ENCODE measurements at regions not wholly inside any gene's neighbourhood (a gene's known extent, or its start where the extent isn't known, plus 50 kb on each side); places are given as distances from the start of the nearest gene placed in this dataset.

DNA sequence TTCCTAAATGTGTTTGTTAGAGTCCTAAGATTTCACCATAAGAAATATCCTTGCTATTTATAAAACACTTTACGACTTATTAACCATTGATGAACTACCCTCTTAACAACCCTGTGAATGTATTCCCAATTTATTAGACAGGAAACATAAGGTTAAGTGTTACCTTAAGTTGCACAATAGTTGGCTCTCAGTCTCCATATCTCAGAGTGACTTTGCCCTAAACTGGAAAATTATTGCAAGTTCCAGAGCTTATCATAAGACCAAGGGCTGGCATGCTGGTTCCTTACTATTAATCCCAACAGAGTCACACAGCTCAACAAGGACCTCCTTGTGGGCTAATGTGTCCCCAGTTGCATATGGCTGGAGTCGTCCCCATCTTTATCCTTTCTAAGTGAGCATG is 165.8 kb downstream of the INSIG2 start:
- 78 to 91% methylated on average over 2 of the region's 2 CpGs for whole genome bisulfite sequencing, 2 donors

DNA sequence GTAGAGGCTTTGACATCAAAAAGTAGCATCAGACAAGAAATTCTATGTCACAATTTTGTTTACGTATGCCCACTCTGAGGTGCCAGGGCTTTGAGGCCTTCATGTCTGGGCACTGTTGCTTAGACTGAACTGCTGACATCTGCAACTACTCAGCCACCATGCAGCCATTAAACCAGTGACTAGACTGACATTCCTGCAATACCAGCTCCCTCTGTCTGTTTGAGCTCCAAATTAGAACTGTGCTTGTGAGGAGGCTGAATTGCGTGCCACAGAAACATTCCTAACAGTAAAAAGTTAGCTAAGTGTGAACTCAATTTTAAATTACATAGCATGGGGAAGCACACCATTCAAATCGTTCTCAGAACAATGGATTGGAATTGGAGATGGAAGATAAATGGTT is 163.2 kb downstream of the INSIG2 start:
- DNase-seq: no peak
- TF ChIP-seq POLR2A (IDR thresholded peaks at IDR 0.05): no peak
- WGBS, 2 donors: 76 to 78% methylated on average over 3 of the region's 3 CpGs
- Histone ChIP-seq H3K4me3 (replicated peaks in 1 of 3) (no peak overlapping the region), H3K36me3 (no peaks in the 10 kb centered on the region), H3K9me3 (no peaks in the 10 kb centered on the region), H3K4me1 (no peaks in the 10 kb centered on the region), H3K27ac (no peak overlapping the region), H3K27me3 (no peaks in the 10 kb centered on the region)
- intact Hi-C loops (cut with DNase I): no loop called here

More for the DNA sequence above, 165.8 kb downstream of the INSIG2 start:
- no peak for DNase-seq
- TF ChIP-seq POLR2A (IDR thresholded peaks at IDR 0.05): no peak
- TF ChIP-seq, protein P1, sequence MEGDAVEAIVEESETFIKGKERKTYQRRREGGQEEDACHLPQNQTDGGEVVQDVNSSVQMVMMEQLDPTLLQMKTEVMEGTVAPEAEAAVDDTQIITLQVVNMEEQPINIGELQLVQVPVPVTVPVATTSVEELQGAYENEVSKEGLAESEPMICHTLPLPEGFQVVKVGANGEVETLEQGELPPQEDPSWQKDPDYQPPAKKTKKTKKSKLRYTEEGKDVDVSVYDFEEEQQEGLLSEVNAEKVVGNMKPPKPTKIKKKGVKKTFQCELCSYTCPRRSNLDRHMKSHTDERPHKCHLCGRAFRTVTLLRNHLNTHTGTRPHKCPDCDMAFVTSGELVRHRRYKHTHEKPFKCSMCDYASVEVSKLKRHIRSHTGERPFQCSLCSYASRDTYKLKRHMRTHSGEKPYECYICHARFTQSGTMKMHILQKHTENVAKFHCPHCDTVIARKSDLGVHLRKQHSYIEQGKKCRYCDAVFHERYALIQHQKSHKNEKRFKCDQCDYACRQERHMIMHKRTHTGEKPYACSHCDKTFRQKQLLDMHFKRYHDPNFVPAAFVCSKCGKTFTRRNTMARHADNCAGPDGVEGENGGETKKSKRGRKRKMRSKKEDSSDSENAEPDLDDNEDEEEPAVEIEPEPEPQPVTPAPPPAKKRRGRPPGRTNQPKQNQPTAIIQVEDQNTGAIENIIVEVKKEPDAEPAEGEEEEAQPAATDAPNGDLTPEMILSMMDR (IDR thresholded peaks at IDR 0.05): no peak
- H3K27me3 ChIP-seq: no peaks in the 10 kb centered on the region
- no peak overlapping the region for H3K27ac ChIP-seq
- no peak overlapping the region for H3K4me3 ChIP-seq (replicated peaks in 1 of 3)
- H3K36me3 ChIP-seq: no peaks in the 10 kb centered on the region
- intact Hi-C loops (cut with DNase I): no loop called here
- no peaks in the 10 kb centered on the region for H3K9me3 ChIP-seq
- no peaks in the 10 kb centered on the region for H3K4me1 ChIP-seq

DNA sequence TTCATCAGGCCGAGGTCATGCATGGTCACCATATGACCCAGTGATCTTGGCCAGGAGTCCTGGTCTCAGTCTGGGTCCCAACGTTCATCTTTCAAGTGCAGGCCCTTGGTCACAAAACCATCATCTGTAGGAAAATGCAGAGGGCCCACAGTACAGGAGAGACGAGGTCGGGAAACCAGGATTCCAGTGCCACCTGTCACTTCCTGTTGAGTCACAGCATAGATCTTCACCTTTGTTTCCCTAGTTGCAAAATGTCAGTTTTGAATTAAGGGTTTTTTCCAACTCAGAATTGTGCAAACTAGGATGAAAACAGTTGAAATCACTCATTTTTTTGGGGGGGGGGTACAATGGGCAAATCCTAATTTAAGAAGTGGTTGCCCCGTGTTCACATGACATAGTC is 162.2 kb downstream of the INSIG2 start:
- Histone ChIP-seq H3K36me3 (no peaks in the 10 kb centered on the region), H3K27ac (no peak overlapping the region), H3K4me3 (replicated peaks in 1 of 3) (no peak overlapping the region), H3K27me3 (no peaks in the 10 kb centered on the region), H3K9me3 (no peaks in the 10 kb centered on the region), H3K4me1 (no peaks in the 10 kb centered on the region)
- no peak for DNase-seq
- intact Hi-C loops (cut with DNase I): no loop called here
- no peak for TF ChIP-seq POLR2A (IDR thresholded peaks at IDR 0.05)
- TF ChIP-seq, protein P1 (IDR thresholded peaks at IDR 0.05): no peak
- WGBS, 2 donors: 79 to 80% methylated on average over 5 of the region's 5 CpGs

DNA sequence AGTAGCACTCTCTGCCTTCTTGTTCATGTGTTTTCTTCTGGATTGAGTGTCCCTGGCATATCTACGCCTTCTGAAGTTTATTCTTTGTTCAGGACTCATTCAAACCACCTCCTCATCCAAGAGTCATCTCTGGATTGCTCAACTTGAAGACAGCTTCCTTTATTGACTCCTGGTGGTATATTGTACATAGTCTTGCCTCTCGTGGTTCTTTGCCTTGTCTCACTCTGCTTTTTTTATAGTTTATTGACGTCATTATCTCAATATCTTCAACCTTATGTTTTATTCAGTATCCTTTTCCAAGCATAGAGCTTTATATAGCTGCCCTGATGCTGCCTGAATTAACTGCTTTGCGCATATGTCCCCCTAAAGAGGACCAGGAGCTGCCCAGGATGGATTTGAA is 161.7 kb downstream of the INSIG2 start:
- 57 to 58% methylated on average over 4 of the region's 4 CpGs for WGBS, 2 donors
- Histone ChIP-seq H3K9me3 (no peaks in the 10 kb centered on the region), H3K4me3 (replicated peaks in 1 of 3) (no peak overlapping the region), H3K4me1 (no peaks in the 10 kb centered on the region), H3K27me3 (no peaks in the 10 kb centered on the region), H3K36me3 (no peaks in the 10 kb centered on the region), H3K27ac (no peak overlapping the region)
- intact Hi-C loops (cut with DNase I): no loop called here
- DNase-seq: no peak
- no peak for TF ChIP-seq POLR2A (IDR thresholded peaks at IDR 0.05)
- TF ChIP-seq, protein P1 (IDR thresholded peaks at IDR 0.05): no peak

DNA sequence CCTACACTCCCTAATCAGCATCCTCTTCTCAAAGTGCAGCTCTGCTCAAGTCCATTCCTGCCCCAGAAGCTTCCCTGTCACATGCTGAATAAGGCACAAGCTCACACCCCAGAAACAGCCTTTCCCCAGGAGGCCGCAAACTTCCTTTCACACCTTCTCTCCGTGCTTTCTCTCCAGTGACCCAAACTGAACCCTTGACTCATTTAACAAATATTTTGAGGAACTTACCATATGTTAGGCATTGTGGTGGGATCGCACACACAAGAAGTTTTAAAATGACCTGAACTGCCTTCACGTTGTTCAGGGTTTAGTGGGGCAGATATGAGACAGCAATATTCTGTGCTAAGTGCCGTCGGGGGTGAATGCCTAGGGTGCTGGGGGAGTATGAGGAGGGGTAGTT is 161.3 kb downstream of the INSIG2 start:
- H3K27me3 ChIP-seq: no peaks in the 10 kb centered on the region
- H3K36me3 ChIP-seq: no peaks in the 10 kb centered on the region
- intact Hi-C loops (cut with DNase I): no loop called here
- no peak overlapping the region for H3K27ac ChIP-seq
- H3K4me1 ChIP-seq: no peaks in the 10 kb centered on the region
- TF ChIP-seq, protein P1 (IDR thresholded peaks at IDR 0.05): no peak
- no peak for TF ChIP-seq POLR2A (IDR thresholded peaks at IDR 0.05)
- no peaks in the 10 kb centered on the region for H3K9me3 ChIP-seq
- no peak for DNase-seq
- H3K4me3 ChIP-seq (replicated peaks in 1 of 3): no peak overlapping the region
- WGBS, 2 donors: 70 to 75% methylated on average over 6 of the region's 6 CpGs

DNA sequence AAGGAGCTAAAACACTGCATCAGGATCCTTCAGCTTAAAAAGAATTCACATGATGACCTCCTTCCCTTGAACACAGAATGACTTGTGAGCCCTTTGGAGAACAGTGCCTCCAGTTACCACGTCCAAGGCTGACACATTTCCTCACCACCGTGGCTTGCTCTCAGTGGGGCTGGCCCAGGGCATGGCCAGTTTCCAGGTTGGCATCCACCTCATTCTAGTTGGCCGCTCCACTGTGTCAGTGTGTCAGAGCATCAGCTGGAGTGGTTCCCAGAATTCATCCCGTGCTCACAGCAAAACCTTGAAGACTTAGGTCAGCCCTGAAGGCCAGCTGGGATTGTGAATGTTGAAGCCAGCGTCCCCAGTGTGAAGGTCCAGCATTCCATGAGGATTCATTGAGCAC is 158.5 kb downstream of the INSIG2 start:
- H3K4me3 ChIP-seq (replicated peaks in 1 of 3): no peak overlapping the region
- no peaks in the 10 kb centered on the region for H3K4me1 ChIP-seq
- TF ChIP-seq, protein P1 (IDR thresholded peaks at IDR 0.05): no peak
- no peak for TF ChIP-seq POLR2A (IDR thresholded peaks at IDR 0.05)
- H3K27ac ChIP-seq: no peak overlapping the region
- DNase-seq: no peak
- intact Hi-C loops (cut with DNase I): no loop called here
- 62 to 73% methylated on average over 3 to 5 of the region's 5 CpGs for WGBS, 2 donors
- H3K36me3 ChIP-seq: no peaks in the 10 kb centered on the region
- H3K9me3 ChIP-seq: no peaks in the 10 kb centered on the region
- H3K27me3 ChIP-seq: no peaks in the 10 kb centered on the region

Data from thyroid gland (tissue), 4 donors.